ENCODE measurements at regions not wholly inside any gene's neighbourhood (a gene's known extent, or its start where the extent isn't known, plus 50 kb on each side); places are given as distances from the start of the nearest gene placed in this dataset.

GRCh38 chr16:8417145-8417544, 173.2 kb downstream of the TMEM114 start:
- Histone ChIP-seq H3K4me3 (no peak overlapping the region), H3K4me1 (no peaks in the 10 kb centered on the region), H3K36me3 (no peaks in the 10 kb centered on the region), H3K27me3 (peaks cover 0 to 6% (median 0%) of the 10 kb centered on the region in 7 donors), H3K27ac (no peak overlapping the region), H3K9me3 (peaks cover 0 to 2% (median 0%) of the 10 kb centered on the region in 11 donors)
- ATAC-seq (no peak), DNase-seq (no peak)
- intact Hi-C loops (cut with DNase I) = no loop called here
- WGBS, 2 donors = 72 to 82% methylated on average over 4 of the region's 4 CpGs
- no peak for TF ChIP-seq CTCF (IDR thresholded peaks at IDR 0.05)

- Histone ChIP-seq H3K27me3 (no peaks in the 10 kb centered on the region), H3K4me1 (no peaks in the 10 kb centered on the region), H3K27ac (no peak overlapping the region), H3K9me3 (peaks cover 0 to 15% (median 0%) of the 10 kb centered on the region in 11 donors), H3K36me3 (no peaks in the 10 kb centered on the region), H3K4me3 (no peak overlapping the region)
- intact Hi-C loops (cut with DNase I) = no loop called here
- DNase-seq (no peak), ATAC-seq (no peak)
- 74 to 81% methylated on average over 9 of the region's 9 CpGs for WGBS, 2 donors
- TF ChIP-seq CTCF (IDR thresholded peaks at IDR 0.05) = no peak
Measured at GRCh38 chr16:8408855-8409567, 181.3 kb downstream of the TMEM114 start.

- H3K4me1 ChIP-seq = no peaks in the 10 kb centered on the region
- H3K4me3 ChIP-seq = no peak overlapping the region
- H3K27ac ChIP-seq = no peak overlapping the region
- no peaks in the 10 kb centered on the region for H3K36me3 ChIP-seq
- H3K27me3 ChIP-seq = no peaks in the 10 kb centered on the region
- peaks cover 0 to 15% (median 0%) of the 10 kb centered on the region in 11 donors for H3K9me3 ChIP-seq
- ATAC-seq = no peak
- TF ChIP-seq CTCF (IDR thresholded peaks at IDR 0.05) = no peak
- intact Hi-C loops (cut with DNase I) = no loop called here
- WGBS, 2 donors = 65 to 76% methylated on average over 3 of the region's 3 CpGs
- no peak for DNase-seq
Measured at GRCh38 chr16:8407351-8407750, 183.0 kb downstream of the TMEM114 start.

GRCh38 chr16:8403978-8404749, 186.1 kb downstream of the TMEM114 start:
- intact Hi-C loops (cut with DNase I) = no loop called here
- TF ChIP-seq CTCF (IDR thresholded peaks at IDR 0.05) = no peak

More at GRCh38 chr16:8403978-8404749, 186.1 kb downstream of the TMEM114 start:
- peaks cover 0 to 13% (median 0%) of the 10 kb centered on the region in 11 donors for H3K9me3 ChIP-seq
- no peak overlapping the region for H3K4me3 ChIP-seq
- DNase-seq = no peak
- ATAC-seq = no peak
- no peak overlapping the region for H3K27ac ChIP-seq
- no peaks in the 10 kb centered on the region for H3K36me3 ChIP-seq
- no peaks in the 10 kb centered on the region for H3K27me3 ChIP-seq
- 63 to 69% methylated on average over 13 of the region's 13 CpGs for WGBS, 2 donors
- no peaks in the 10 kb centered on the region for H3K4me1 ChIP-seq
